HL-60 (cell line): ENCODE measurements at regions not wholly inside any gene's neighbourhood (a gene's known extent, or its start where the extent isn't known, plus 50 kb on each side); places are given as distances from the start of the nearest gene placed in this dataset.

Source experiments
- DNase-seq, 2 experiments: peaks; one replicate each; pipeline ENCODE4 v3.0.0-alpha.2; 2010 to 2020; ENCODE audit warnings: low read depth in 1 of 2, low spot score in 1 of 2
- H3K27ac ChIP-seq: fragments of 250-450 bp; sonication (Bioruptor Pico); replicated peaks from 2 replicates; pipeline ENCODE4 v1.5.1; 2020; ENCODE audit warnings: mild to moderate bottlenecking, moderate library complexity
- H3K27me3 ChIP-seq: fragments of 250-450 bp; sonication (Bioruptor Pico); 2 replicates; pipeline ENCODE4 v1.5.1; 2021; ENCODE audit warnings: mild to moderate bottlenecking, moderate library complexity; ENCODE audit not compliant: insufficient read depth, poor library complexity, severe bottlenecking
- H3K4me3 ChIP-seq: replicated peaks from 2 replicates; pipeline ENCODE4 v1.5.1; 2011; ENCODE audit warnings: mild to moderate bottlenecking, control low read depth, low read length; ENCODE audit not compliant: insufficient read depth
- CTCF ChIP-seq: IDR thresholded peaks from one replicate; pipeline ENCODE4 v1.5.1; 2011; ENCODE audit warnings: low read length, control low read depth, inconsistent platforms; ENCODE audit not compliant: insufficient read depth
- GABPA ChIP-seq: IDR thresholded peaks from 2 replicates; pipeline ENCODE4 v1.6.1; 2012; ENCODE audit warnings: low read depth
- POLR2AphosphoS5 ChIP-seq: IDR thresholded peaks from 2 replicates; pipeline ENCODE4 v1.6.1; 2012; ENCODE audit warnings: low read depth
- REST ChIP-seq: IDR thresholded peaks from 2 replicates; pipeline ENCODE4 v1.6.1; 2012; ENCODE audit warnings: low read depth; ENCODE audit not compliant: insufficient replicate concordance
- SPI1 ChIP-seq: IDR thresholded peaks from 2 replicates; pipeline ENCODE4 v1.6.1; 2012; ENCODE audit warnings: low read depth, mild to moderate bottlenecking, borderline replicate concordance

GRCh38 chr5:1939256-1939655 is 56.5 kb upstream of the IRX4 start:
- no peak for DNase-seq
- no peak overlapping the region for H3K4me3 ChIP-seq
- H3K27me3 ChIP-seq, result no peaks in the 10 kb centered on the region
- H3K27ac ChIP-seq, result no peak overlapping the region
- TF ChIP-seq SPI1 (no peak), CTCF (no peak), REST (no peak), GABPA (no peak), POLR2AphosphoS5 (no peak)

GRCh38 chr5:1938310-1939000 is 55.7 kb upstream of the IRX4 start:
- no peak for TF ChIP-seq CTCF
- no peak for TF ChIP-seq SPI1
- TF ChIP-seq REST, result no peak
- no peak for TF ChIP-seq GABPA
- no peak for TF ChIP-seq POLR2AphosphoS5
- no peak overlapping the region for H3K4me3 ChIP-seq
- peaks cover under 1% of the 10 kb centered on the region for H3K27me3 ChIP-seq
- DNase-seq, result no peak
- no peak overlapping the region for H3K27ac ChIP-seq

- no peak overlapping the region for H3K27ac ChIP-seq
- DNase-seq, result no peak
Measured at GRCh38 chr5:1937590-1937989, 54.9 kb upstream of the IRX4 start.

More at GRCh38 chr5:1937590-1937989, 54.9 kb upstream of the IRX4 start:
- TF ChIP-seq SPI1 (no peak), REST (no peak), GABPA (no peak), POLR2AphosphoS5 (no peak), CTCF (no peak)
- Histone ChIP-seq H3K27me3 (peaks cover 9% of the 10 kb centered on the region), H3K4me3 (no peak overlapping the region)
